MCF 10A (cell line): ENCODE measurements at regions not wholly inside any gene's neighbourhood (a gene's known extent, or its start where the extent isn't known, plus 50 kb on each side); places are given as distances from the start of the nearest gene placed in this dataset.

Experiments
- BruUV-seq: library from RNA; stranded (reverse); fragments of 400-500 nt; replicated peaks from 2 replicates; lab custom pipeline; 2021; lab: Mats Ljungman, UMichigan
- CTCF ChIA-PET: fragments of 300-600 bp; sonication (Branson Sonifier 250); formaldehyde crosslinking; extraction: SDS; loops from one replicate; lab custom pipeline; 2021; ENCODE audit warnings: antibody characterized with exemption, inconsistent platforms; lab: Yijun Ruan, JAX
- POLR2A ChIA-PET: fragments of 300-600, 350-650 bp; sonication (Branson Sonifier 250); formaldehyde crosslinking; extraction: SDS; loops from one replicate; lab custom pipeline; 2020; ENCODE audit warnings: antibody characterized with exemption, inconsistent platforms; lab: Yijun Ruan, JAX
- DNase-seq: peaks from one replicate; pipeline ENCODE4 v3.0.0-alpha.2; 2018; ENCODE audit not compliant: unreplicated experiment
- H3K27ac Mint-ChIP-seq: one replicate; pipeline ENCODE4 v1.8.0; 2022; ENCODE audit warnings: mild to moderate bottlenecking, low read depth, mixed read lengths; ENCODE audit not compliant: unreplicated experiment
- H3K27me3 Mint-ChIP-seq: one replicate; pipeline ENCODE4 v1.8.0; 2022; ENCODE audit warnings: mixed read lengths; ENCODE audit not compliant: insufficient read depth, unreplicated experiment
- H3K36me3 Mint-ChIP-seq: one replicate; pipeline ENCODE4 v1.8.0; 2022; ENCODE audit warnings: mild to moderate bottlenecking, moderate library complexity, mixed read lengths; ENCODE audit not compliant: insufficient read depth, unreplicated experiment
- H3K4me1 Mint-ChIP-seq: one replicate; pipeline ENCODE4 v1.8.0; 2022; ENCODE audit warnings: mixed read lengths; ENCODE audit not compliant: insufficient read depth, unreplicated experiment
- H3K4me3 Mint-ChIP-seq: one replicate; pipeline ENCODE4 v1.8.0; 2022; ENCODE audit warnings: mild to moderate bottlenecking, moderate library complexity, mixed read lengths; ENCODE audit not compliant: unreplicated experiment
- H3K9me3 Mint-ChIP-seq: one replicate; pipeline ENCODE4 v1.8.0; 2022; ENCODE audit warnings: mixed read lengths; ENCODE audit not compliant: unreplicated experiment
- CTCF ChIP-seq: fragments of 200-600 bp; IDR thresholded peaks from one replicate; pipeline ENCODE4 v1.8.0; 2022; ENCODE audit warnings: antibody characterized with exemption, mild to moderate bottlenecking; ENCODE audit not compliant: unreplicated experiment
- intact Hi-C: fragments of 100-400 bp; cut with micrococcal nuclease; formaldehyde crosslinking; loops from 2 replicates; pipeline ENCODE4 v1.14.1; 2022

DNA sequence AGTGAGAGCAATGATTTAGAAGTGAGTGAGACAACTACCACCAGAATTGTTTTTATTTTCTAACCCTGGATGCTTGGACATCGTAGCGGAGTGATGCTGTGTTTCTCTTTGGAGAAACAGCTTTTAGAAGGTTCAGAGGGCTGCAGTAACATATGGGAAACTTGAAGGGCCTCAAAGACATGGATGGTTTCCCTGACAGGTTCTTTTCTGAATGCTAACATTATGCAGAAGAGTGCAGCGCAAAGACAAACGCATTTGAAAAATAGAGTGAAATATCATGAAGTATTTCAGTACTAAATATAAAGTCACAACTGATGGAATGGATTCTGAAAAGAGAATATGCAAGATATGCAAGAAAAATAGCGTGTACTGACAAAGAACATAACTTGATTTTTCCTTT is 385.1 kb upstream of the DSEL start:
- no peak for TF ChIP-seq CTCF
- Mint-ChIP-seq H3K27me3 (no peaks in the 10 kb centered on the region), H3K9me3 (no peaks in the 10 kb centered on the region), H3K36me3 (no peaks in the 10 kb centered on the region), H3K4me1 (no peaks in the 10 kb centered on the region), H3K4me3 (no peak overlapping the region), H3K27ac (no peak overlapping the region)
- no peak for DNase-seq
- intact Hi-C loops = no loop called here
- no TSS peak for BruUV-seq
- ChIA-PET CTCF (interaction anchor here (0.7 to 0.8 kb wide), 2 partner anchors 377 to 721 kb away, joined by 3 to 4 read pairs; no protein-coding TSS in a partner anchor), POLR2A (interaction anchor here (0.7 kb wide), 1 partner anchor 654 kb away, joined by 3 read pairs; no protein-coding TSS in a partner anchor)

- no peak overlapping the region for H3K4me3 Mint-ChIP-seq
- H3K36me3 Mint-ChIP-seq = no peaks in the 10 kb centered on the region
- BruUV-seq = no TSS peak
- POLR2A ChIA-PET = no interaction called here
- no peaks in the 10 kb centered on the region for H3K4me1 Mint-ChIP-seq
- intact Hi-C loops = no loop called here
- CTCF ChIA-PET = no interaction called here
- no peak for TF ChIP-seq CTCF
- no peak for DNase-seq
- H3K9me3 Mint-ChIP-seq = no peaks in the 10 kb centered on the region
- H3K27me3 Mint-ChIP-seq = no peaks in the 10 kb centered on the region
- H3K27ac Mint-ChIP-seq = no peak overlapping the region
Observed at GRCh38 chr18:67896451-67896850, 379.9 kb upstream of the DSEL start.

DNA sequence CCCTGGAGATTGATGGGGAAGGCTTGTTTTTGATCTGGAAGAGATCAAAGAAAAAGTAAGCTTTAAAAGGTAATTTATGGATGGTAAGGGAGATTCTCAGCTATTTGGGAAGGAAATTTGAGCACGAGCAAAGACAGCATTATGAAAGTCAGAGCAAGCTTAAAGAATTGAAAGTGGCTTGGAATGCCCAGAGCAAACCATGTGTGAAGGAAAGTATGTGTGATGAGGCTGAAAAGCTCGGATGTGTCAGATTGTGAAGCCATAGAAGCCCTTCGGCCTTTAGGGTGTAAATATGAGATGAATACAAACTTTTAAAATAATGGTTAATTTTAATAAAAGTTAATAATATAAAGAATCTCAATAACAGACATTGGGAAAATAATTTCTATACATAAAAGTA is 377.4 kb upstream of the DSEL start:
- POLR2A ChIA-PET = no interaction called here

GRCh38 chr18:67876871-67877270 is 360.4 kb upstream of the DSEL start:
- ChIA-PET POLR2A (no interaction called here), CTCF (no interaction called here)
- DNase-seq = no peak
- no peak overlapping the region for H3K4me3 Mint-ChIP-seq
- H3K4me1 Mint-ChIP-seq = peaks cover 7% of the 10 kb centered on the region
- intact Hi-C loops = no loop called here
- no peaks in the 10 kb centered on the region for H3K9me3 Mint-ChIP-seq
- no peaks in the 10 kb centered on the region for H3K27me3 Mint-ChIP-seq
- BruUV-seq = no TSS peak
- no peak for TF ChIP-seq CTCF
- no peaks in the 10 kb centered on the region for H3K36me3 Mint-ChIP-seq
- no peak overlapping the region for H3K27ac Mint-ChIP-seq

More for the DNA sequence above, 377.4 kb upstream of the DSEL start:
- H3K9me3 Mint-ChIP-seq = no peaks in the 10 kb centered on the region
- intact Hi-C loops = no loop called here
- H3K4me3 Mint-ChIP-seq = no peak overlapping the region
- no peaks in the 10 kb centered on the region for H3K36me3 Mint-ChIP-seq
- no peak for TF ChIP-seq CTCF
- H3K4me1 Mint-ChIP-seq = no peaks in the 10 kb centered on the region
- no TSS peak for BruUV-seq
- H3K27ac Mint-ChIP-seq = no peak overlapping the region
- no peak for DNase-seq
- no peaks in the 10 kb centered on the region for H3K27me3 Mint-ChIP-seq
- CTCF ChIA-PET = interaction anchor here (0.5 kb wide), 1 partner anchor 737 kb away, joined by 6 read pairs; no protein-coding TSS in a partner anchor
